HS-5 (cell line): ENCODE measurements at regions not wholly inside any gene's neighbourhood (a gene's known extent, or its start where the extent isn't known, plus 50 kb on each side); places are given as distances from the start of the nearest gene placed in this dataset.
"Not testable (repeated sequence)": the region's sequence is repeated elsewhere in the genome, so short reads cannot be mapped to it uniquely, and the experiment has no call there.

Experiments
- DNase-seq: peaks from one replicate; pipeline ENCODE4 v3.0.0-alpha.2; 2012; ENCODE audit warnings: low read depth

- DNase-seq = no peak
These were observed 854.8 kb downstream of the KCNJ2 start for GRCh38 chr17:71024172-71024571.

GRCh38 chr17:71024969-71025368 lies 855.6 kb downstream of the KCNJ2 start:
- no peak for DNase-seq

- DNase-seq = no peak
These were observed 859.9 kb downstream of the KCNJ2 start for GRCh38 chr17:71029246-71029645.

- not testable (repeated sequence) for DNase-seq
These were observed 862.0 kb downstream of the KCNJ2 start for GRCh38 chr17:71031286-71031685.

- no peak for DNase-seq
These were observed 863.5 kb downstream of the KCNJ2 start for GRCh38 chr17:71032746-71033273.

- DNase-seq = no peak
These were observed 864.0 kb downstream of the KCNJ2 start for GRCh38 chr17:71033336-71033735.

- DNase-seq = no peak
These were observed 865.9 kb downstream of the KCNJ2 start for GRCh38 chr17:71035226-71035625.

GRCh38 chr17:71037386-71037785 lies 868.1 kb downstream of the KCNJ2 start:
- no peak for DNase-seq

GRCh38 chr17:71039391-71039790 lies 870.1 kb downstream of the KCNJ2 start:
- no peak for DNase-seq

GRCh38 chr17:71052971-71053370 lies 883.6 kb downstream of the KCNJ2 start:
- no peak for DNase-seq

- DNase-seq = no peak
These were observed 885.8 kb downstream of the KCNJ2 start for GRCh38 chr17:71055128-71055527.

GRCh38 chr17:71057448-71057847 lies 888.1 kb downstream of the KCNJ2 start:
- no peak for DNase-seq

GRCh38 chr17:71057938-71058337 lies 888.6 kb downstream of the KCNJ2 start:
- no peak for DNase-seq

GRCh38 chr17:71063127-71063526 lies 893.8 kb downstream of the KCNJ2 start:
- DNase-seq = no peak

GRCh38 chr17:71063559-71063958 lies 894.2 kb downstream of the KCNJ2 start:
- no peak for DNase-seq

GRCh38 chr17:71067669-71068407 lies 898.5 kb downstream of the KCNJ2 start:
- DNase-seq = no peak

GRCh38 chr17:71068408-71068750 lies 899.0 kb downstream of the KCNJ2 start:
- DNase-seq = no peak

- DNase-seq = no peak
These were observed 901.7 kb downstream of the KCNJ2 start for GRCh38 chr17:71071041-71071440.

GRCh38 chr17:71071837-71072236 lies 902.5 kb downstream of the KCNJ2 start:
- DNase-seq = peak; percentile 91

- no peak for DNase-seq
These were observed 911.6 kb downstream of the KCNJ2 start for GRCh38 chr17:71080937-71081336.

- no peak for DNase-seq
These were observed 912.3 kb downstream of the KCNJ2 start for GRCh38 chr17:71081666-71082065.

- no peak for DNase-seq
These were observed 914.9 kb downstream of the KCNJ2 start for GRCh38 chr17:71084219-71084618.

GRCh38 chr17:71084838-71085237 lies 915.5 kb downstream of the KCNJ2 start:
- DNase-seq = no peak
